H9 (cell line): ENCODE measurements at regions not wholly inside any gene's neighbourhood (a gene's known extent, or its start where the extent isn't known, plus 50 kb on each side); places are given as distances from the start of the nearest gene placed in this dataset.

ENCODE experiments used
- DNase-seq: peaks from one replicate; pipeline ENCODE4 v3.0.0-alpha.2; 2017
- H2AFZ ChIP-seq: one replicate; pipeline ENCODE4 v1.6.1; 2013; ENCODE audit warnings: mild to moderate bottlenecking, low read length, control low read depth, moderate library complexity
- H2AK5ac ChIP-seq: 2 replicates; pipeline ENCODE4 v1.6.1; 2013; ENCODE audit warnings: low read length, control low read depth, mixed read lengths; ENCODE audit not compliant: insufficient read length
- H2BK120ac ChIP-seq: one replicate; pipeline ENCODE4 v1.6.1; 2013; ENCODE audit warnings: low read depth, mild to moderate bottlenecking, low read length, control low read depth, inconsistent platforms; ENCODE audit not compliant: poor library complexity, severe bottlenecking
- H2BK12ac ChIP-seq: 2 replicates; pipeline ENCODE4 v1.6.1; 2013; ENCODE audit warnings: low read length, control low read depth, mixed read lengths, low read depth; ENCODE audit not compliant: insufficient read length
- H2BK15ac ChIP-seq: 2 replicates; pipeline ENCODE4 v1.6.1; 2013; ENCODE audit warnings: low read depth, low read length, control low read depth
- H2BK20ac ChIP-seq: one replicate; pipeline ENCODE4 v1.6.1; 2013; ENCODE audit warnings: low read depth, mild to moderate bottlenecking, low read length, control low read depth, inconsistent platforms; ENCODE audit not compliant: poor library complexity, severe bottlenecking
- H2BK5ac ChIP-seq: 2 replicates; pipeline ENCODE4 v1.6.1; 2013; ENCODE audit warnings: low read length, control low read depth, mixed read lengths; ENCODE audit not compliant: insufficient read length
- H3K14ac ChIP-seq: 2 replicates; pipeline ENCODE4 v1.6.1; 2013; ENCODE audit warnings: low read length, control low read depth; ENCODE audit not compliant: insufficient read depth
- H3K18ac ChIP-seq: 2 replicates; pipeline ENCODE4 v1.6.1; 2013; ENCODE audit warnings: low read depth, mild to moderate bottlenecking, mixed read lengths, low read length, control low read depth; ENCODE audit not compliant: insufficient read length
- H3K23ac ChIP-seq: 2 replicates; pipeline ENCODE4 v1.6.1; 2013; ENCODE audit warnings: low read length, control low read depth, mixed read lengths, low read depth; ENCODE audit not compliant: insufficient read length
- H3K23me2 ChIP-seq: 2 replicates; pipeline ENCODE4 v1.6.1; 2013; ENCODE audit warnings: low read depth, mild to moderate bottlenecking, mixed read lengths, low read length, control low read depth; ENCODE audit not compliant: insufficient read length, poor library complexity, severe bottlenecking
- H3K27ac ChIP-seq: 2 replicates; pipeline ENCODE4 v1.5.1; 2013; ENCODE audit warnings: low read length, control low read depth, mixed read lengths, low read depth; ENCODE audit not compliant: insufficient read length
- H3K27me3 ChIP-seq: 2 replicates; pipeline ENCODE4 v1.6.1; 2013; ENCODE audit warnings: low read length, control low read depth, inconsistent platforms; ENCODE audit not compliant: insufficient read depth
- H3K4ac ChIP-seq: 2 replicates; pipeline ENCODE4 v1.6.1; 2013; ENCODE audit warnings: low read depth, mild to moderate bottlenecking, control low read depth, inconsistent platforms, low read length, moderate library complexity
- H3K4me1 ChIP-seq: 2 replicates; pipeline ENCODE4 v1.6.1; 2013; ENCODE audit warnings: low read length, control low read depth, inconsistent platforms; ENCODE audit not compliant: insufficient read depth
- H3K4me2 ChIP-seq: 2 replicates; pipeline ENCODE4 v1.6.1; 2013; ENCODE audit warnings: low read length, control low read depth, mixed read lengths; ENCODE audit not compliant: insufficient read length, insufficient read depth
- H3K56ac ChIP-seq: 2 replicates; pipeline ENCODE4 v1.6.1; 2013; ENCODE audit warnings: low read depth, mild to moderate bottlenecking, mixed read lengths, low read length, control low read depth; ENCODE audit not compliant: insufficient read length
- H3K79me1 ChIP-seq: 2 replicates; pipeline ENCODE4 v1.6.1; 2013; ENCODE audit warnings: low read depth, mild to moderate bottlenecking, moderate library complexity, low read length, control low read depth, inconsistent platforms; ENCODE audit not compliant: insufficient read depth, poor library complexity, severe bottlenecking
- H3K79me2 ChIP-seq: 2 replicates; pipeline ENCODE4 v1.6.1; 2013; ENCODE audit warnings: low read length, control low read depth, inconsistent platforms; ENCODE audit not compliant: insufficient read depth
- H3K9ac ChIP-seq: 2 replicates; pipeline ENCODE4 v1.6.1; 2013; ENCODE audit warnings: low read length, control low read depth, mixed read lengths; ENCODE audit not compliant: insufficient read length; ENCODE audit errors: extremely low read depth
- H3K9me3 ChIP-seq: one replicate; pipeline ENCODE4 v1.6.1; 2013; ENCODE audit warnings: low read depth, low read length, inconsistent platforms; ENCODE audit not compliant: control insufficient read depth
- H3T11ph ChIP-seq: one replicate; pipeline ENCODE4 v1.6.1; 2013; ENCODE audit warnings: mild to moderate bottlenecking, low read length, control low read depth, inconsistent platforms
- H4K20me1 ChIP-seq: one replicate; pipeline ENCODE4 v1.6.1; 2013; ENCODE audit not compliant: control insufficient read depth, insufficient read length, insufficient read depth
- H4K5ac ChIP-seq: 2 replicates; pipeline ENCODE4 v1.6.1; 2013; ENCODE audit warnings: low read depth, mild to moderate bottlenecking, mixed read lengths, low read length, control low read depth; ENCODE audit not compliant: insufficient read length
- H4K8ac ChIP-seq: replicated peaks from 2 replicates; pipeline ENCODE4 v1.6.1; 2013; ENCODE audit warnings: low read length, control low read depth, mixed read lengths, low read depth; ENCODE audit not compliant: insufficient read length
- H4K91ac ChIP-seq: 2 replicates; pipeline ENCODE4 v1.6.1; 2013; ENCODE audit warnings: low read depth, mild to moderate bottlenecking, moderate library complexity, mixed read lengths, low read length, control low read depth; ENCODE audit not compliant: insufficient read length
- H3K27ac Mint-ChIP-seq, 3 experiments: 2 replicates in 2 of 3; 3 replicates in 1 of 3; pipeline ENCODE4 v1.8.0; 2020 to 2021; ENCODE audit warnings: mixed read lengths in 3 of 3, mild to moderate bottlenecking in 1 of 3, moderate library complexity in 1 of 3
- H3K27me3 Mint-ChIP-seq: 2 replicates; pipeline ENCODE4 v1.8.0; 2021; ENCODE audit warnings: low read depth, mild to moderate bottlenecking, moderate library complexity, mixed read lengths
- H3K36me3 Mint-ChIP-seq, 3 experiments: 2 replicates in 2 of 3; 3 replicates in 1 of 3; pipeline ENCODE4 v1.8.0; 2020 to 2021; ENCODE audit warnings: low read depth in 3 of 3, mixed read lengths in 3 of 3; ENCODE audit not compliant: insufficient read depth in 1 of 3
- H3K4me1 Mint-ChIP-seq, 2 experiments: 2 replicates each; pipeline ENCODE4 v1.8.0; 2020; ENCODE audit warnings: mixed read lengths in 2 of 2
- H3K4me3 Mint-ChIP-seq, 2 experiments: 2 replicates in 1 of 2; 3 replicates in 1 of 2; pipeline ENCODE4 v1.8.0; 2020 to 2021; ENCODE audit warnings: mild to moderate bottlenecking in 2 of 2, mixed read lengths in 2 of 2, moderate library complexity in 1 of 2
- H3K9me3 Mint-ChIP-seq, 2 experiments: 2 replicates in 1 of 2; 3 replicates in 1 of 2; pipeline ENCODE4 v1.8.0; 2020; ENCODE audit warnings: mild to moderate bottlenecking in 2 of 2, mixed read lengths in 2 of 2, moderate library complexity in 1 of 2
- WGBS: extraction: QIAGEN DNeasy Blood & Tissue Kit; methylation state at CpG from one replicate; pipeline ENCODE4 v1.1.7; 2013; ENCODE audit warnings: missing lambda C conversion rate, low lambda C conversion rate, mixed read lengths; ENCODE audit not compliant: insufficient read length; ENCODE audit errors: extremely low coverage; 5-methylcytosine and 5-hydroxymethylcytosine counted together
- TF ChIP-seq, protein P1 (sequence below): fragments of 200-600 bp; sonication (generic); conservative IDR thresholded peaks from 3 replicates; pipeline ENCODE4 v1.8.0; 2021; ENCODE audit warnings: antibody characterized with exemption, mild to moderate bottlenecking

- H3K4me1 Mint-ChIP-seq = peaks cover 2 to 3% of the 10 kb centered on the region in 2 experiments; a peak in 2 of 4 replicates
- H2BK120ac ChIP-seq = no peak overlapping the region
- H4K5ac ChIP-seq = no peak overlapping the region
- no peak overlapping the region for H4K91ac ChIP-seq
- H3T11ph ChIP-seq = no peak overlapping the region
- H3K56ac ChIP-seq = no peak overlapping the region
- no peak overlapping the region for H2BK20ac ChIP-seq
- H3K4me1 ChIP-seq = no peaks in the 10 kb centered on the region
- H2BK15ac ChIP-seq = no peak overlapping the region
- H3K23ac ChIP-seq = no peak overlapping the region
- H3K9me3 ChIP-seq = no peaks in the 10 kb centered on the region
- H3K4me2 ChIP-seq = no peak overlapping the region
- no CpG with 5 or more reads among the region's 4 CpGs for WGBS
- no peak overlapping the region for H3K18ac ChIP-seq
- no peak overlapping the region for H2AK5ac ChIP-seq
- no peak overlapping the region for H2BK12ac ChIP-seq
- H2BK5ac ChIP-seq = no peak overlapping the region
- no peaks in the 10 kb centered on the region for H3K27me3 ChIP-seq
- H3K4ac ChIP-seq = no peak overlapping the region
- no peak overlapping the region for H3K14ac ChIP-seq
- H3K4me3 Mint-ChIP-seq = no peak overlapping the region
- no peaks in the 10 kb centered on the region for H3K79me2 ChIP-seq
- no peak overlapping the region for H4K8ac ChIP-seq
- no peak overlapping the region for H2AFZ ChIP-seq
- H4K20me1 ChIP-seq = no peaks in the 10 kb centered on the region
- no peak overlapping the region for H3K27ac Mint-ChIP-seq
- DNase-seq = no peak
- no peak overlapping the region for H3K9ac ChIP-seq
- H3K27me3 Mint-ChIP-seq = no peaks in the 10 kb centered on the region; the same call in 1 of the 2 replicates
- H3K23me2 ChIP-seq = no peaks in the 10 kb centered on the region
- no peaks in the 10 kb centered on the region for H3K36me3 Mint-ChIP-seq
- TF ChIP-seq, protein P1, sequence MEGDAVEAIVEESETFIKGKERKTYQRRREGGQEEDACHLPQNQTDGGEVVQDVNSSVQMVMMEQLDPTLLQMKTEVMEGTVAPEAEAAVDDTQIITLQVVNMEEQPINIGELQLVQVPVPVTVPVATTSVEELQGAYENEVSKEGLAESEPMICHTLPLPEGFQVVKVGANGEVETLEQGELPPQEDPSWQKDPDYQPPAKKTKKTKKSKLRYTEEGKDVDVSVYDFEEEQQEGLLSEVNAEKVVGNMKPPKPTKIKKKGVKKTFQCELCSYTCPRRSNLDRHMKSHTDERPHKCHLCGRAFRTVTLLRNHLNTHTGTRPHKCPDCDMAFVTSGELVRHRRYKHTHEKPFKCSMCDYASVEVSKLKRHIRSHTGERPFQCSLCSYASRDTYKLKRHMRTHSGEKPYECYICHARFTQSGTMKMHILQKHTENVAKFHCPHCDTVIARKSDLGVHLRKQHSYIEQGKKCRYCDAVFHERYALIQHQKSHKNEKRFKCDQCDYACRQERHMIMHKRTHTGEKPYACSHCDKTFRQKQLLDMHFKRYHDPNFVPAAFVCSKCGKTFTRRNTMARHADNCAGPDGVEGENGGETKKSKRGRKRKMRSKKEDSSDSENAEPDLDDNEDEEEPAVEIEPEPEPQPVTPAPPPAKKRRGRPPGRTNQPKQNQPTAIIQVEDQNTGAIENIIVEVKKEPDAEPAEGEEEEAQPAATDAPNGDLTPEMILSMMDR = no peak
- H3K27ac ChIP-seq = no peak overlapping the region
- H3K79me1 ChIP-seq = no peaks in the 10 kb centered on the region
- no peaks in the 10 kb centered on the region; a peak in 1 of 5 replicates for H3K9me3 Mint-ChIP-seq
Observed at GRCh38 chr4:38242101-38242500, 281.9 kb downstream of the PTTG2 start.
